ENCODE measurements at regions not wholly inside any gene's neighbourhood (a gene's known extent, or its start where the extent isn't known, plus 50 kb on each side); places are given as distances from the start of the nearest gene placed in this dataset.

- no peak for DNase-seq
These were observed 698.9 kb downstream of the GALR1 start for GRCh38 chr18:77948567-77948966.

- no peak for DNase-seq
These were observed 699.8 kb downstream of the GALR1 start for GRCh38 chr18:77949355-77949973.

- no peak for DNase-seq
These were observed 709.6 kb downstream of the GALR1 start for GRCh38 chr18:77959248-77959647.

- no peak for DNase-seq
These were observed 711.3 kb downstream of the GALR1 start for GRCh38 chr18:77960791-77961410.

- DNase-seq = no peak
These were observed 717.4 kb downstream of the GALR1 start for GRCh38 chr18:77967071-77967470.

- no peak for DNase-seq
These were observed 718.1 kb downstream of the GALR1 start for GRCh38 chr18:77967791-77968190.

GRCh38 chr18:77969972-77970371 is 720.3 kb downstream of the GALR1 start:
- DNase-seq = no peak

GRCh38 chr18:77970814-77971213 is 721.2 kb downstream of the GALR1 start:
- no peak for DNase-seq

- DNase-seq = no peak
These were observed 724.1 kb downstream of the GALR1 start for GRCh38 chr18:77973745-77974144.

GRCh38 chr18:77974329-77974728 is 724.7 kb downstream of the GALR1 start:
- DNase-seq = no peak

- no peak for DNase-seq
These were observed 727.7 kb downstream of the GALR1 start for GRCh38 chr18:77977331-77977730.

GRCh38 chr18:77980275-77980674 is 730.6 kb downstream of the GALR1 start:
- DNase-seq = no peak

- no peak for DNase-seq
These were observed 732.2 kb downstream of the GALR1 start for GRCh38 chr18:77981874-77982273.

GRCh38 chr18:77983270-77983669 is 733.6 kb downstream of the GALR1 start:
- no peak for DNase-seq

- DNase-seq = no peak
These were observed 734.5 kb downstream of the GALR1 start for GRCh38 chr18:77984178-77984577.

GRCh38 chr18:77984833-77985232 is 735.2 kb downstream of the GALR1 start:
- DNase-seq = no peak

- no peak for DNase-seq
These were observed 736.1 kb downstream of the GALR1 start for GRCh38 chr18:77985526-77986281.

GRCh38 chr18:77990131-77990530 is 740.5 kb downstream of the GALR1 start:
- DNase-seq = no peak

- no peak for DNase-seq
These were observed 741.3 kb downstream of the GALR1 start for GRCh38 chr18:77990901-77991300.

GRCh38 chr18:77992057-77992456 is 742.4 kb downstream of the GALR1 start:
- DNase-seq = no peak

GRCh38 chr18:77993188-77993981 is 743.7 kb downstream of the GALR1 start:
- no peak for DNase-seq

- no peak for DNase-seq
These were observed 745.9 kb downstream of the GALR1 start for GRCh38 chr18:77995593-77995992.

GRCh38 chr18:77996737-77997136 is 747.1 kb downstream of the GALR1 start:
- no peak for DNase-seq

Data from CD4-positive, alpha-beta T cell treated with Interleukin-15 for 1 hour (primary cell).